ENCODE measurements at regions not wholly inside any gene's neighbourhood (a gene's known extent, or its start where the extent isn't known, plus 50 kb on each side); places are given as distances from the start of the nearest gene placed in this dataset.

DNA sequence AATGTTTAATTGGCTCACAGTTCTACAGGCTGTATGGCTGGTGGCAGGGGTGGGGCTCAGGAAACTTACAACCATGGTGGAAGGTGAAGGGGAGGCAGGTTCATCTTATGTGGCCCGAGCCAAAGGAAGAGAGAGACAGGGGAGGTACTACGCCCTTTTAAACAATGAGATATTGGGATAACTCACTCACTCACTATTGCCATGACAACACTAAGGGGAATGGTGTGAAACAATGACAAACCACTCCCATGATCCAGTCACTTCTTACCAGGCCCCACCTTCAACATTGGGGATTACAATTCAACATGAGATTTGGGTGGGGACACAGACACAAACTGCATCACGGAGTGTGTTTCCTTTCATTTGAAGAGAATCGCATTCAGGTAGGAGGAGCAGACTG lies 220.9 kb downstream of the GADD45G start:
- no peaks in the 10 kb centered on the region for H3K79me2 ChIP-seq (ENCODE audit: control insufficient read depth, insufficient read depth, low read length)
- no peak for DNase-seq (ENCODE audit: low read depth, low spot score)
- H3K9me3 ChIP-seq (replicated peaks; ENCODE audit: control insufficient read depth, insufficient read depth, low read length) = no peaks in the 10 kb centered on the region; the same call in 2 of the 3 replicates
- SMC1A ChIA-PET (ENCODE audit: uncharacterized antibody, unreplicated experiment) = interaction anchor here (1.1 to 1.9 kb wide), 2 partner anchors 10 to 14 kb away, joined by 3 to 8 read pairs; no protein-coding TSS in a partner anchor
- CTCF ChIA-PET = interaction anchor here (1.7 kb wide), 1 partner anchor 9 kb away, joined by 15 read pairs; no protein-coding TSS in a partner anchor
- H3K36me3 ChIP-seq (ENCODE audit: control insufficient read depth in 2 of 2, insufficient read depth in 2 of 2, low read length in 1 of 2) = no peaks in the 10 kb centered on the region
- H3K4me1 ChIP-seq (ENCODE audit: control insufficient read depth, insufficient read depth, low read length) = peaks cover 6% of the 10 kb centered on the region
- H4K20me1 ChIP-seq (ENCODE audit: control insufficient read depth, insufficient read depth) = no peaks in the 10 kb centered on the region
- RAD21 ChIA-PET (ENCODE audit: unreplicated experiment) = no interaction called here
- POLR2A ChIA-PET = no interaction called here
- no peak for ATAC-seq
- no peak overlapping the region for H3K9ac ChIP-seq (ENCODE audit: control insufficient read depth, insufficient read depth, low read length)
- no TSS peak for BruUV-seq (replicated peaks)
- in situ Hi-C loops (cut with MboI) = no loop called here
- H3K4me2 ChIP-seq (ENCODE audit: control insufficient read depth, insufficient read depth) = no peak overlapping the region
- no peak overlapping the region for H2AFZ ChIP-seq (ENCODE audit: control insufficient read depth, low read depth, low read length)
- intact Hi-C loops (cut with micrococcal nuclease; ENCODE audit: unreplicated experiment) = no loop called here
- FAIRE-seq = no peak
- no peaks in the 10 kb centered on the region for H3K27me3 ChIP-seq (replicated peaks in 1 of 2; ENCODE audit: control insufficient read depth in 2 of 2, insufficient read depth in 2 of 2, low read length in 1 of 2)
- WGBS (ENCODE audit: insufficient coverage, insufficient replicate concordance, low lambda C conversion rate, missing lambda C conversion rate) = 82% methylated on average over 4 of the region's 4 CpGs
- no peak overlapping the region for H3K27ac ChIP-seq (ENCODE audit: control insufficient read depth, insufficient read depth)
- no peak overlapping the region for H3K4me3 ChIP-seq
- no peak for TF ChIP-seq SUZ12 (IDR thresholded peaks at IDR 0.05; ENCODE audit: unreplicated experiment)
- TF ChIP-seq CEBPB (IDR thresholded peaks at IDR 0.05; ENCODE audit: borderline replicate concordance in 1 of 2, low read depth in 2 of 2, low read length in 2 of 2) = no peak
- no peak for TF ChIP-seq MXI1 (IDR thresholded peaks at IDR 0.05; ENCODE audit: low read depth, low read length)
- TF ChIP-seq CHD4 (IDR thresholded peaks at IDR 0.05) = no peak
- TF ChIP-seq, protein P1, sequence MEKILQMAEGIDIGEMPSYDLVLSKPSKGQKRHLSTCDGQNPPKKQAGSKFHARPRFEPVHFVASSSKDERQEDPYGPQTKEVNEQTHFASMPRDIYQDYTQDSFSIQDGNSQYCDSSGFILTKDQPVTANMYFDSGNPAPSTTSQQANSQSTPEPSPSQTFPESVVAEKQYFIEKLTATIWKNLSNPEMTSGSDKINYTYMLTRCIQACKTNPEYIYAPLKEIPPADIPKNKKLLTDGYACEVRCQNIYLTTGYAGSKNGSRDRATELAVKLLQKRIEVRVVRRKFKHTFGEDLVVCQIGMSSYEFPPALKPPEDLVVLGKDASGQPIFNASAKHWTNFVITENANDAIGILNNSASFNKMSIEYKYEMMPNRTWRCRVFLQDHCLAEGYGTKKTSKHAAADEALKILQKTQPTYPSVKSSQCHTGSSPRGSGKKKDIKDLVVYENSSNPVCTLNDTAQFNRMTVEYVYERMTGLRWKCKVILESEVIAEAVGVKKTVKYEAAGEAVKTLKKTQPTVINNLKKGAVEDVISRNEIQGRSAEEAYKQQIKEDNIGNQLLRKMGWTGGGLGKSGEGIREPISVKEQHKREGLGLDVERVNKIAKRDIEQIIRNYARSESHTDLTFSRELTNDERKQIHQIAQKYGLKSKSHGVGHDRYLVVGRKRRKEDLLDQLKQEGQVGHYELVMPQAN (conservative IDR thresholded peaks at IDR 0.05) = no peak
- TF ChIP-seq, protein P2, sequence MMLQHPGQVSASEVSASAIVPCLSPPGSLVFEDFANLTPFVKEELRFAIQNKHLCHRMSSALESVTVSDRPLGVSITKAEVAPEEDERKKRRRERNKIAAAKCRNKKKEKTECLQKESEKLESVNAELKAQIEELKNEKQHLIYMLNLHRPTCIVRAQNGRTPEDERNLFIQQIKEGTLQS (IDR thresholded peaks at IDR 0.05; ENCODE audit: borderline replicate concordance, extremely low read depth, low read depth, low read length) = no peak
- TF ChIP-seq, protein P3, sequence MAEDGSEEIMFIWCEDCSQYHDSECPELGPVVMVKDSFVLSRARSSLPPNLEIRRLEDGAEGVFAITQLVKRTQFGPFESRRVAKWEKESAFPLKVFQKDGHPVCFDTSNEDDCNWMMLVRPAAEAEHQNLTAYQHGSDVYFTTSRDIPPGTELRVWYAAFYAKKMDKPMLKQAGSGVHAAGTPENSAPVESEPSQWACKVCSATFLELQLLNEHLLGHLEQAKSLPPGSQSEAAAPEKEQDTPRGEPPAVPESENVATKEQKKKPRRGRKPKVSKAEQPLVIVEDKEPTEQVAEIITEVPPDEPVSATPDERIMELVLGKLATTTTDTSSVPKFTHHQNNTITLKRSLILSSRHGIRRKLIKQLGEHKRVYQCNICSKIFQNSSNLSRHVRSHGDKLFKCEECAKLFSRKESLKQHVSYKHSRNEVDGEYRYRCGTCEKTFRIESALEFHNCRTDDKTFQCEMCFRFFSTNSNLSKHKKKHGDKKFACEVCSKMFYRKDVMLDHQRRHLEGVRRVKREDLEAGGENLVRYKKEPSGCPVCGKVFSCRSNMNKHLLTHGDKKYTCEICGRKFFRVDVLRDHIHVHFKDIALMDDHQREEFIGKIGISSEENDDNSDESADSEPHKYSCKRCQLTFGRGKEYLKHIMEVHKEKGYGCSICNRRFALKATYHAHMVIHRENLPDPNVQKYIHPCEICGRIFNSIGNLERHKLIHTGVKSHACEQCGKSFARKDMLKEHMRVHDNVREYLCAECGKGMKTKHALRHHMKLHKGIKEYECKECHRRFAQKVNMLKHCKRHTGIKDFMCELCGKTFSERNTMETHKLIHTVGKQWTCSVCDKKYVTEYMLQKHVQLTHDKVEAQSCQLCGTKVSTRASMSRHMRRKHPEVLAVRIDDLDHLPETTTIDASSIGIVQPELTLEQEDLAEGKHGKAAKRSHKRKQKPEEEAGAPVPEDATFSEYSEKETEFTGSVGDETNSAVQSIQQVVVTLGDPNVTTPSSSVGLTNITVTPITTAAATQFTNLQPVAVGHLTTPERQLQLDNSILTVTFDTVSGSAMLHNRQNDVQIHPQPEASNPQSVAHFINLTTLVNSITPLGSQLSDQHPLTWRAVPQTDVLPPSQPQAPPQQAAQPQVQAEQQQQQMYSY (CRISPR knock-in tag; IDR thresholded peaks at IDR 0.05) = no peak
- no peak for TF ChIP-seq POLR2AphosphoS5 (IDR thresholded peaks at IDR 0.05; ENCODE audit: low read length)
- TF ChIP-seq, protein P4, sequence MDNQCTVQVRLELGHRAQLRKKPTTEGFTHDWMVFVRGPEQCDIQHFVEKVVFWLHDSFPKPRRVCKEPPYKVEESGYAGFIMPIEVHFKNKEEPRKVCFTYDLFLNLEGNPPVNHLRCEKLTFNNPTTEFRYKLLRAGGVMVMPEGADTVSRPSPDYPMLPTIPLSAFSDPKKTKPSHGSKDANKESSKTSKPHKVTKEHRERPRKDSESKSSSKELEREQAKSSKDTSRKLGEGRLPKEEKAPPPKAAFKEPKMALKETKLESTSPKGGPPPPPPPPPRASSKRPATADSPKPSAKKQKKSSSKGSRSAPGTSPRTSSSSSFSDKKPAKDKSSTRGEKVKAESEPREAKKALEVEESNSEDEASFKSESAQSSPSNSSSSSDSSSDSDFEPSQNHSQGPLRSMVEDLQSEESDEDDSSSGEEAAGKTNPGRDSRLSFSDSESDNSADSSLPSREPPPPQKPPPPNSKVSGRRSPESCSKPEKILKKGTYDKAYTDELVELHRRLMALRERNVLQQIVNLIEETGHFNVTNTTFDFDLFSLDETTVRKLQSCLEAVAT (IDR thresholded peaks at IDR 0.05) = no peak
- TF ChIP-seq FOXM1 (IDR thresholded peaks at IDR 0.05; ENCODE audit: low read depth, low read length) = no peak
- no peak for TF ChIP-seq NFXL1 (IDR thresholded peaks at IDR 0.05; ENCODE audit: borderline replicate concordance)
- no peak for TF ChIP-seq YY1 (IDR thresholded peaks at IDR 0.05; ENCODE audit: low read depth, low read length)
- TF ChIP-seq EP300 (IDR thresholded peaks at IDR 0.05; ENCODE audit: borderline replicate concordance in 1 of 2, control insufficient read depth in 1 of 2, low read depth in 2 of 2, low read length in 2 of 2) = no peak
- no peak for TF ChIP-seq SMC3 (IDR thresholded peaks at IDR 0.05; ENCODE audit: borderline replicate concordance, low read length)
- no peak for TF ChIP-seq IRF4 (IDR thresholded peaks at IDR 0.05; ENCODE audit: low read depth, low read length)
